HCT116 (cell line): ENCODE measurements at regions not wholly inside any gene's neighbourhood (a gene's known extent, or its start where the extent isn't known, plus 50 kb on each side); places are given as distances from the start of the nearest gene placed in this dataset.

Experiments used
- ATAC-seq: fragments of 200-7000 bp; cut with Tn5 transposase; 2 replicates; pipeline ENCODE4 v1.9.1; 2020; ENCODE audit warnings: mild to moderate bottlenecking, moderate library complexity
- BruUV-seq: library from RNA; stranded (reverse); fragments of 400-500 nt; replicated peaks from 2 replicates; lab custom pipeline; 2021; lab: Mats Ljungman, UMichigan
- CTCF ChIA-PET: fragments of 300-600 bp; sonication (Branson Sonifier 250); formaldehyde crosslinking; loops from one replicate; lab custom pipeline; 2021; ENCODE audit warnings: antibody characterized with exemption; lab: Charles Lee
- POLR2A ChIA-PET: fragments of 300-600, 350-600 bp; sonication (Branson Sonifier 250); formaldehyde crosslinking; loops from one replicate; lab custom pipeline; 2021; ENCODE audit warnings: antibody characterized with exemption; lab: Charles Lee
- RAD21 ChIA-PET, 2 experiments: fragments of 300-600 bp; sonication (Branson Sonifier 250); formaldehyde crosslinking; loops; one replicate each; lab custom pipeline; 2023; ENCODE audit warnings: low total read pairs in 2 of 2; ENCODE audit not compliant: uncharacterized antibody in 2 of 2, unreplicated experiment in 2 of 2, low non-redundant PET in 1 of 2; lab: Charles Lee
- DNase-seq: peaks from one replicate; pipeline ENCODE4 v3.0.0-alpha.2; 2010; ENCODE audit warnings: low read depth, low spot score
- H2AFZ ChIP-seq: fragments of 200-600 bp; shearing (Covaris generic), sonication (generic); 2 replicates; pipeline ENCODE4 v1.6.1; 2017; ENCODE audit warnings: low read depth, mixed run types, mixed read lengths, antibody characterized with exemption, low read length; ENCODE audit not compliant: poor library complexity, severe bottlenecking
- H3K27ac ChIP-seq: 2 replicates; pipeline ENCODE4 v1.5.1; 2012; ENCODE audit warnings: low read depth, low read length
- H3K27me3 ChIP-seq: fragments of 200-600 bp; sonication (generic); 2 replicates; pipeline ENCODE4 v1.6.1; 2016; ENCODE audit warnings: mixed run types, low read length, mixed read lengths; ENCODE audit not compliant: insufficient read depth
- H3K36me3 ChIP-seq, 2 experiments: fragments of 200-500 bp in 1 of 2; fragments of 200-600 bp in 1 of 2; sonication (Bioruptor generic) in 1 of 2; sonication (generic) in 1 of 2; 2 replicates each; pipeline versions ENCODE4 v1.5.1 to v1.6.1; 2014 to 2016; ENCODE audit warnings: low read length in 2 of 2, inconsistent platforms in 1 of 2, mixed read lengths in 1 of 2, mixed run types in 1 of 2; ENCODE audit not compliant: insufficient read depth in 2 of 2, control insufficient read depth in 1 of 2
- H3K4me1 ChIP-seq, 2 experiments: fragments of 200-600 bp in 1 of 2; sonication (generic) in 1 of 2; 2 replicates each; pipeline versions ENCODE4 v1.5.1 to v1.6.1; 2012 to 2017; ENCODE audit warnings: low read length in 2 of 2, inconsistent platforms in 1 of 2, mild to moderate bottlenecking in 1 of 2, mixed read lengths in 1 of 2, mixed run types in 1 of 2, moderate library complexity in 1 of 2; ENCODE audit not compliant: insufficient read depth in 2 of 2, control insufficient read depth in 1 of 2
- H3K4me2 ChIP-seq: fragments of 200-600 bp; sonication (generic); 2 replicates; pipeline ENCODE4 v1.6.1; 2017; ENCODE audit warnings: mixed run types, low read length, mixed read lengths
- H3K4me3 ChIP-seq, 2 experiments: fragments of 200-600 bp in 1 of 2; sonication (generic) in 1 of 2; replicated peaks in 1 of 2; 2 replicates each; pipeline ENCODE4 v1.5.1; 2011 to 2016; ENCODE audit warnings: low read length in 2 of 2, control low read depth in 1 of 2, low read depth in 1 of 2, mild to moderate bottlenecking in 1 of 2, mixed read lengths in 1 of 2, mixed run types in 1 of 2
- H3K79me2 ChIP-seq: fragments of 200-600 bp; sonication (generic); 2 replicates; pipeline ENCODE4 v1.6.1; 2017; ENCODE audit warnings: mild to moderate bottlenecking, mixed run types, low read length, moderate library complexity, mixed read lengths; ENCODE audit not compliant: insufficient read depth
- H3K9ac ChIP-seq: fragments of 200-600 bp; sonication (generic); 2 replicates; pipeline ENCODE4 v1.6.1; 2016; ENCODE audit warnings: low read length, mixed read lengths
- H3K9me2 ChIP-seq: fragments of 200-600 bp; sonication (generic), shearing (Covaris generic); 2 replicates; pipeline ENCODE4 v1.6.1; 2017; ENCODE audit warnings: mixed run types, mild to moderate bottlenecking, moderate library complexity; ENCODE audit not compliant: insufficient read depth
- H3K9me3 ChIP-seq, 2 experiments: fragments of 200-500 bp in 1 of 2; fragments of 200-600 bp in 1 of 2; sonication (Bioruptor generic) in 1 of 2; sonication (generic) in 1 of 2; 2 replicates each; pipeline ENCODE4 v1.6.1; 2014 to 2017; ENCODE audit warnings: low read length in 2 of 2, mixed read lengths in 2 of 2, inconsistent platforms in 1 of 2, low read depth in 1 of 2, mild to moderate bottlenecking in 1 of 2, mixed run types in 1 of 2, moderate library complexity in 1 of 2; ENCODE audit not compliant: control insufficient read depth in 1 of 2, insufficient read depth in 1 of 2
- H4K20me1 ChIP-seq: fragments of 200-600 bp; sonication (generic), shearing (Covaris generic); 2 replicates; pipeline ENCODE4 v1.6.1; 2017; ENCODE audit warnings: mixed run types, mild to moderate bottlenecking, moderate library complexity; ENCODE audit not compliant: insufficient read depth
- CBX3 ChIP-seq: IDR thresholded peaks from 2 replicates; pipeline ENCODE4 v1.6.1; 2012; ENCODE audit warnings: low read depth
- EGR1 ChIP-seq: IDR thresholded peaks from 2 replicates; pipeline ENCODE4 v1.6.1; 2012; ENCODE audit warnings: low read depth
- ELF1 ChIP-seq: IDR thresholded peaks from 2 replicates; pipeline ENCODE4 v1.6.1; 2012; ENCODE audit warnings: low read depth, borderline replicate concordance
- EZH2 ChIP-seq: fragments of 200-600 bp; sonication (generic); IDR thresholded peaks from 2 replicates; pipeline ENCODE4 v1.6.1; 2017; ENCODE audit warnings: antibody characterized with exemption, mixed run types
- EZH2phosphoT487 ChIP-seq: fragments of 200-600 bp; IDR thresholded peaks from 2 replicates; pipeline ENCODE4 v1.6.1; 2018; ENCODE audit warnings: antibody characterized with exemption, borderline replicate concordance
- FOSL1 ChIP-seq: IDR thresholded peaks from 2 replicates; pipeline ENCODE4 v1.6.1; 2012; ENCODE audit warnings: low read depth
- JUND ChIP-seq: IDR thresholded peaks from 2 replicates; pipeline ENCODE4 v1.6.1; 2012
- POLR2A ChIP-seq: IDR thresholded peaks from 2 replicates; pipeline ENCODE4 v1.7.0; 2011; ENCODE audit warnings: borderline replicate concordance; ENCODE audit not compliant: insufficient read depth, insufficient read length; ENCODE audit errors: extremely low read depth
- POLR2AphosphoS5 ChIP-seq: IDR thresholded peaks from 2 replicates; pipeline ENCODE4 v1.6.1; 2011; ENCODE audit warnings: mild to moderate bottlenecking, low read depth, low read length, moderate library complexity
- SIN3A ChIP-seq: IDR thresholded peaks from 2 replicates; pipeline ENCODE4 v1.6.1; 2012; ENCODE audit warnings: low read depth
- SP1 ChIP-seq: IDR thresholded peaks from 2 replicates; pipeline ENCODE4 v1.6.1; 2012; ENCODE audit warnings: low read depth
- SRF ChIP-seq: IDR thresholded peaks from 2 replicates; pipeline ENCODE4 v1.6.1; 2012; ENCODE audit warnings: low read depth
- YY1 ChIP-seq: IDR thresholded peaks from 2 replicates; pipeline ENCODE4 v1.6.1; 2011; ENCODE audit warnings: low read length, low read depth, moderate library complexity, mild to moderate bottlenecking; ENCODE audit not compliant: insufficient replicate concordance; ENCODE audit errors: extremely low read depth
- ZFX ChIP-seq: fragments of 450-650 bp; IDR thresholded peaks from 2 replicates; pipeline ENCODE4 v1.6.1; 2017
- ZNF274 ChIP-seq: fragments of 200-500 bp; sonication (Bioruptor generic); IDR thresholded peaks from 2 replicates; pipeline ENCODE4 v1.6.1; 2014; ENCODE audit warnings: mild to moderate bottlenecking, low read depth, low read length, inconsistent platforms
- intact Hi-C: fragments of 100-400 bp; cut with micrococcal nuclease; formaldehyde crosslinking; loops from 2 replicates; pipeline ENCODE4 v1.10.0; 2022
- TF ChIP-seq, protein P1 (sequence below): IDR thresholded peaks from 2 replicates; pipeline ENCODE4 v1.6.1; 2012; ENCODE audit warnings: low read depth
- TF ChIP-seq, protein P2 (sequence below), 3 experiments: fragments of 200-600 bp in 1 of 3; sonication (generic) in 1 of 3; IDR thresholded peaks in 2 of 3; conservative IDR thresholded peaks in 1 of 3; 2 replicates each; pipeline ENCODE4 v1.5.1; 2012 to 2017; ENCODE audit warnings: low read depth in 2 of 3, low read length in 2 of 3, antibody characterized with exemption in 1 of 3, borderline replicate concordance in 1 of 3, control low read depth in 1 of 3, mild to moderate bottlenecking in 1 of 3, mixed read lengths in 1 of 3, mixed run types in 1 of 3, moderate library complexity in 1 of 3; ENCODE audit not compliant: insufficient read depth in 1 of 3
- TF ChIP-seq, protein P3 (sequence below): IDR thresholded peaks from 2 replicates; pipeline ENCODE4 v1.6.1; 2011; ENCODE audit warnings: mild to moderate bottlenecking, low read length, moderate library complexity; ENCODE audit not compliant: insufficient replicate concordance; ENCODE audit errors: extremely low read depth
- TF ChIP-seq, protein P4 (sequence below): IDR thresholded peaks from 2 replicates; pipeline ENCODE4 v1.6.1; 2012
- TF ChIP-seq, protein P5 (sequence below): IDR thresholded peaks from 2 replicates; pipeline ENCODE4 v1.6.1; 2012

DNA sequence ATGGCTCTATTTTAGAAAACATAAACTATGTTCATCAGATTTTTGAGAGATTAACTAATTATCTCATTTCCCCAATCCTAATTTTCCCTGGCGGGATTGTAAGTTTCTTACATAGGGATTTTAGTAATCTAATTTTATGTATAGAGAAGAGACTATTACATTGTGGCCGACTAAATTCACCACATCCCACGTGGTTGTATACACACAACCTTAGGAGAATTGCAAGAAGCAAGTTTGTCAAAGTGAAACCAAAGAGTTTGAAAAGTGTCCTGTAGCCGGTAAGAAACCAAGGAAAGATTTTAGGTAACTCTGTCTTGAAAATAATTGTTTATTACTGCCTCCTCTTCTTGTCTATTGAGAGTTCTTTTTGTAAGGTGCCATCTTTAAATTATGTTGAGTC lies 550.6 kb downstream of the LTN1 start:
- Histone ChIP-seq H3K27me3 (no peaks in the 10 kb centered on the region), H3K4me2 (no peak overlapping the region)
- DNase-seq, result no peak
- TF ChIP-seq YY1 (no peak), CBX3 (no peak), EGR1 (no peak), JUND (no peak), POLR2AphosphoS5 (no peak), SIN3A (no peak), SP1 (no peak), SRF (no peak), EZH2phosphoT487 (no peak), EZH2 (no peak), POLR2A (no peak), ELF1 (no peak), ZNF274 (no peak), ZFX (no peak), FOSL1 (no peak)
- TF ChIP-seq, protein P1, sequence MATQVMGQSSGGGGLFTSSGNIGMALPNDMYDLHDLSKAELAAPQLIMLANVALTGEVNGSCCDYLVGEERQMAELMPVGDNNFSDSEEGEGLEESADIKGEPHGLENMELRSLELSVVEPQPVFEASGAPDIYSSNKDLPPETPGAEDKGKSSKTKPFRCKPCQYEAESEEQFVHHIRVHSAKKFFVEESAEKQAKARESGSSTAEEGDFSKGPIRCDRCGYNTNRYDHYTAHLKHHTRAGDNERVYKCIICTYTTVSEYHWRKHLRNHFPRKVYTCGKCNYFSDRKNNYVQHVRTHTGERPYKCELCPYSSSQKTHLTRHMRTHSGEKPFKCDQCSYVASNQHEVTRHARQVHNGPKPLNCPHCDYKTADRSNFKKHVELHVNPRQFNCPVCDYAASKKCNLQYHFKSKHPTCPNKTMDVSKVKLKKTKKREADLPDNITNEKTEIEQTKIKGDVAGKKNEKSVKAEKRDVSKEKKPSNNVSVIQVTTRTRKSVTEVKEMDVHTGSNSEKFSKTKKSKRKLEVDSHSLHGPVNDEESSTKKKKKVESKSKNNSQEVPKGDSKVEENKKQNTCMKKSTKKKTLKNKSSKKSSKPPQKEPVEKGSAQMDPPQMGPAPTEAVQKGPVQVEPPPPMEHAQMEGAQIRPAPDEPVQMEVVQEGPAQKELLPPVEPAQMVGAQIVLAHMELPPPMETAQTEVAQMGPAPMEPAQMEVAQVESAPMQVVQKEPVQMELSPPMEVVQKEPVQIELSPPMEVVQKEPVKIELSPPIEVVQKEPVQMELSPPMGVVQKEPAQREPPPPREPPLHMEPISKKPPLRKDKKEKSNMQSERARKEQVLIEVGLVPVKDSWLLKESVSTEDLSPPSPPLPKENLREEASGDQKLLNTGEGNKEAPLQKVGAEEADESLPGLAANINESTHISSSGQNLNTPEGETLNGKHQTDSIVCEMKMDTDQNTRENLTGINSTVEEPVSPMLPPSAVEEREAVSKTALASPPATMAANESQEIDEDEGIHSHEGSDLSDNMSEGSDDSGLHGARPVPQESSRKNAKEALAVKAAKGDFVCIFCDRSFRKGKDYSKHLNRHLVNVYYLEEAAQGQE, result no peak
- TF ChIP-seq, protein P2, sequence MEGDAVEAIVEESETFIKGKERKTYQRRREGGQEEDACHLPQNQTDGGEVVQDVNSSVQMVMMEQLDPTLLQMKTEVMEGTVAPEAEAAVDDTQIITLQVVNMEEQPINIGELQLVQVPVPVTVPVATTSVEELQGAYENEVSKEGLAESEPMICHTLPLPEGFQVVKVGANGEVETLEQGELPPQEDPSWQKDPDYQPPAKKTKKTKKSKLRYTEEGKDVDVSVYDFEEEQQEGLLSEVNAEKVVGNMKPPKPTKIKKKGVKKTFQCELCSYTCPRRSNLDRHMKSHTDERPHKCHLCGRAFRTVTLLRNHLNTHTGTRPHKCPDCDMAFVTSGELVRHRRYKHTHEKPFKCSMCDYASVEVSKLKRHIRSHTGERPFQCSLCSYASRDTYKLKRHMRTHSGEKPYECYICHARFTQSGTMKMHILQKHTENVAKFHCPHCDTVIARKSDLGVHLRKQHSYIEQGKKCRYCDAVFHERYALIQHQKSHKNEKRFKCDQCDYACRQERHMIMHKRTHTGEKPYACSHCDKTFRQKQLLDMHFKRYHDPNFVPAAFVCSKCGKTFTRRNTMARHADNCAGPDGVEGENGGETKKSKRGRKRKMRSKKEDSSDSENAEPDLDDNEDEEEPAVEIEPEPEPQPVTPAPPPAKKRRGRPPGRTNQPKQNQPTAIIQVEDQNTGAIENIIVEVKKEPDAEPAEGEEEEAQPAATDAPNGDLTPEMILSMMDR (IDR thresholded peaks at IDR 0.05 in 2 of 3, conservative IDR thresholded peaks at IDR 0.05 in 1 of 3; ENCODE audit: borderline replicate concordance in 1 of 3, insufficient read depth in 1 of 3, low read depth in 2 of 3, low read length in 2 of 3), result no peak
- TF ChIP-seq, protein P3, sequence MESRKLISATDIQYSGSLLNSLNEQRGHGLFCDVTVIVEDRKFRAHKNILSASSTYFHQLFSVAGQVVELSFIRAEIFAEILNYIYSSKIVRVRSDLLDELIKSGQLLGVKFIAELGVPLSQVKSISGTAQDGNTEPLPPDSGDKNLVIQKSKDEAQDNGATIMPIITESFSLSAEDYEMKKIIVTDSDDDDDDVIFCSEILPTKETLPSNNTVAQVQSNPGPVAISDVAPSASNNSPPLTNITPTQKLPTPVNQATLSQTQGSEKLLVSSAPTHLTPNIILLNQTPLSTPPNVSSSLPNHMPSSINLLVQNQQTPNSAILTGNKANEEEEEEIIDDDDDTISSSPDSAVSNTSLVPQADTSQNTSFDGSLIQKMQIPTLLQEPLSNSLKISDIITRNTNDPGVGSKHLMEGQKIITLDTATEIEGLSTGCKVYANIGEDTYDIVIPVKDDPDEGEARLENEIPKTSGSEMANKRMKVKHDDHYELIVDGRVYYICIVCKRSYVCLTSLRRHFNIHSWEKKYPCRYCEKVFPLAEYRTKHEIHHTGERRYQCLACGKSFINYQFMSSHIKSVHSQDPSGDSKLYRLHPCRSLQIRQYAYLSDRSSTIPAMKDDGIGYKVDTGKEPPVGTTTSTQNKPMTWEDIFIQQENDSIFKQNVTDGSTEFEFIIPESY, result no peak
- TF ChIP-seq, protein P4, sequence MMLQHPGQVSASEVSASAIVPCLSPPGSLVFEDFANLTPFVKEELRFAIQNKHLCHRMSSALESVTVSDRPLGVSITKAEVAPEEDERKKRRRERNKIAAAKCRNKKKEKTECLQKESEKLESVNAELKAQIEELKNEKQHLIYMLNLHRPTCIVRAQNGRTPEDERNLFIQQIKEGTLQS, result no peak
- TF ChIP-seq, protein P5, sequence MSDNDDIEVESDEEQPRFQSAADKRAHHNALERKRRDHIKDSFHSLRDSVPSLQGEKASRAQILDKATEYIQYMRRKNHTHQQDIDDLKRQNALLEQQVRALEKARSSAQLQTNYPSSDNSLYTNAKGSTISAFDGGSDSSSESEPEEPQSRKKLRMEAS, result no peak
- TF ChIP-seq, all 23 proteins: peak for 0
- Histone ChIP-seq H3K9me3 (peaks cover 8 to 28% of the 10 kb centered on the region in 2 experiments; a peak in 2 of 4 replicates), H3K9me2 (no peaks in the 10 kb centered on the region), H4K20me1 (no peaks in the 10 kb centered on the region), H3K4me1 (no peaks in the 10 kb centered on the region), H2AFZ (no peak overlapping the region), H3K9ac (no peak overlapping the region), H3K36me3 (no peaks in the 10 kb centered on the region), H3K79me2 (no peaks in the 10 kb centered on the region), H3K27ac (no peak overlapping the region), H3K4me3 (no peak overlapping the region)
- ATAC-seq, result no peak
- CTCF ChIA-PET, result no interaction called here
- RAD21 ChIA-PET, result no interaction called here
- intact Hi-C loops, result no loop called here
- no TSS peak for BruUV-seq
- POLR2A ChIA-PET, result no interaction called here
